PC-3 (cell line): ENCODE measurements at regions not wholly inside any gene's neighbourhood (a gene's known extent, or its start where the extent isn't known, plus 50 kb on each side); places are given as distances from the start of the nearest gene placed in this dataset.

Source experiments
- CTCF ChIP-seq: fragments of 300-600 bp; sonication (generic); conservative IDR thresholded peaks from 2 replicates; pipeline ENCODE4 v1.5.1; 2017; ENCODE audit warnings: antibody characterized with exemption, low read depth, mild to moderate bottlenecking, low read length
- EZH2 ChIP-seq: fragments of 300-600 bp; sonication (generic); IDR thresholded peaks from one replicate; pipeline ENCODE4 v1.6.1; 2017; ENCODE audit warnings: antibody characterized with exemption, mild to moderate bottlenecking, low read length; ENCODE audit not compliant: unreplicated experiment

DNA sequence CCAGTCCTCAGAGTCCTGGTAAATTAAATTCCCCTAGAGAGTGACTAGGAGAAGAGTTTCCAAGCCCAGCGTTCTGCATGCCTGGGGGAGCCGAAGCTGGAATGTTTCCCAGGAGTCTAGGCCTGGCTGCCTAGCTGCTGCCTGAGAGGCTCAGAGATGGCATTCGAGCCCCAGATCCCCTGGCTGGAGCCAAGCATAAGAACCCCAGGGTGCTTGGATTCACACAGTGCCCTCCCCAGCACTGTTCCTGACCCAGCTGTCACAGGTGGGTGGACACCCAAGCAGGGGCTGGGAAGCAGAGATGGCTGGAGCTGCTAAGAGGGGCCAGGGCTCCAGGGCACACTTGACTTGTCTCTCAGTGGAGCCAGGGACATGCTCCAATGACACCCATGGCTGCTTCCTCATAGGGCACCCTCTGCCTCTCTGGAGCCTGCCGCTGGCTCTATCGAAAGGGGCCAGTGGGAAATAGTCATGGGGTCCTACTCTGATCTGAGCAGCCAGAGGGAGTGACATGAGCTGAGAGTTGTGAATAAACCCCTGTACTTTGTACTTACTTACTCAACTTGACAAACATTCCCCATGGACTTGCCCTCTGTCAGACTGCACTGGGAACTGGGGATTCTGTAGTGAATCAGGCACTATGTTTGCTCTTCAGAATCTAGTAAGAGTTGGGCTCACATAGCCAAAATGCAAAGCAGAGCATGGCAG is 62.6 kb upstream of the XPA start:
- TF ChIP-seq CTCF: no peak
- no peak for TF ChIP-seq EZH2
